ENCODE measurements at regions not wholly inside any gene's neighbourhood (a gene's known extent, or its start where the extent isn't known, plus 50 kb on each side); places are given as distances from the start of the nearest gene placed in this dataset.

DNA sequence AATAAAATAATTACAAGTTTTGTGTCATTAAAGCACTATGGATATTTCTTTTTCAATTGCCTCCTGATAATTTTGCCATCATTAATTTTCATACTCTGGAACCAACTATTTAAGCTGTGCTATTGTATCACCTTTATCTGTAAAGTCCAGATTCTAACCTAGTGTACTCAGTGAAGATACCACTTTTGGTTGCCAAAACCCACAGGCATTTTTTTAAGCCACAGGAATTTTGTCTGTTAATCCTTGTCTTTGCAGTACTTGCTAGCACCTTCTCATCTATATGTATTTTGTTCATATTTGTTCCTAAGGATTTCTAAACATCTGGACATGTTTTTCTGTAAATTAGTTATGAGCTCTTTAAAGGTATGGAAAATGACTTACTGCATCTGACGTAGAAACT lies 481.4 kb upstream of the DAB2 start:
- H3K4me3 ChIP-seq (ENCODE audit: low read length): no peak overlapping the region
- peak; percentile 49 for DNase-seq (ENCODE audit: low read depth)
- TF ChIP-seq, protein P1, sequence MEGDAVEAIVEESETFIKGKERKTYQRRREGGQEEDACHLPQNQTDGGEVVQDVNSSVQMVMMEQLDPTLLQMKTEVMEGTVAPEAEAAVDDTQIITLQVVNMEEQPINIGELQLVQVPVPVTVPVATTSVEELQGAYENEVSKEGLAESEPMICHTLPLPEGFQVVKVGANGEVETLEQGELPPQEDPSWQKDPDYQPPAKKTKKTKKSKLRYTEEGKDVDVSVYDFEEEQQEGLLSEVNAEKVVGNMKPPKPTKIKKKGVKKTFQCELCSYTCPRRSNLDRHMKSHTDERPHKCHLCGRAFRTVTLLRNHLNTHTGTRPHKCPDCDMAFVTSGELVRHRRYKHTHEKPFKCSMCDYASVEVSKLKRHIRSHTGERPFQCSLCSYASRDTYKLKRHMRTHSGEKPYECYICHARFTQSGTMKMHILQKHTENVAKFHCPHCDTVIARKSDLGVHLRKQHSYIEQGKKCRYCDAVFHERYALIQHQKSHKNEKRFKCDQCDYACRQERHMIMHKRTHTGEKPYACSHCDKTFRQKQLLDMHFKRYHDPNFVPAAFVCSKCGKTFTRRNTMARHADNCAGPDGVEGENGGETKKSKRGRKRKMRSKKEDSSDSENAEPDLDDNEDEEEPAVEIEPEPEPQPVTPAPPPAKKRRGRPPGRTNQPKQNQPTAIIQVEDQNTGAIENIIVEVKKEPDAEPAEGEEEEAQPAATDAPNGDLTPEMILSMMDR (conservative IDR thresholded peaks at IDR 0.05; ENCODE audit: low read length): no peak

DNA sequence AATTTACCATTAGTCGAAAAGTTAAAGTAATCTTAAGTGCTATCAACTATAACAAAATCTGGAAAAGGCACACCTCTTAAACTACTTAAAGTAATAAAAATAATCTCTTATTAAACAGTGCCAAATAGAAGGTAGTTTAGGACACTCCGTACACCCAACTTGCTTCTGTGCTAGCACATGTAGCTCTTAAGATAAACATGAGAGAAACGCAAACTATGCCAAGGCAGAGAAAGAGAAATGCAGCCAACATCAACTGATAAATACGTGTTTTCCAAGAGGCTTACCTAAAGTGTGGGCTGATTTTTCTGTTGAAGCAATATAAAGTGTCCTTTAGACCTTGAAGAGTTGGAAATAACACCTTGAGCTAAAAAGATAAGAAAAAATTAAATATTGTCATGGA lies 480.6 kb upstream of the DAB2 start:
- TF ChIP-seq, protein P1 (conservative IDR thresholded peaks at IDR 0.05; ENCODE audit: low read length): no peak
- H3K4me3 ChIP-seq (ENCODE audit: low read length): no peak overlapping the region
- no peak for DNase-seq (ENCODE audit: low read depth)

DNA sequence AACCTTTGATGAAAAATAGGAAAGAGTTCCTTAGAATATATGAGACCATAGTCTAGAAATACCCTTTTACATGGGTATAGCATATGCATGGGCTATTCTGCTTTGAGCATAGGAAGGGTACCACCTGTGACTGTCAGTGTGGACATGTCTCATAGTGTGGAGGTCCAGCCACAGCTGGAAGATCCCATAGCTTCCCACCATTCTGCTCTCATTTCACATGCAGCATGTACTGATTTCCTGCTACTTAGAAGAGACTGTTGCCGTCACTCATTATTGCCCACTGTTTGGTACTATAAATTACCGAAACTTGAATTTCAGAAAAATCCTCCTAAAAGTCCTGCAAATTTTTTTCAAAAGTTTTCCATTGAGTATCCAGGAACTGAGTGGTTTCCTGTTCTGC lies 477.8 kb upstream of the DAB2 start:
- H3K4me3 ChIP-seq (ENCODE audit: low read length): no peak overlapping the region
- TF ChIP-seq, protein P1 (conservative IDR thresholded peaks at IDR 0.05; ENCODE audit: low read length): no peak
- DNase-seq (ENCODE audit: low read depth): no peak

DNA sequence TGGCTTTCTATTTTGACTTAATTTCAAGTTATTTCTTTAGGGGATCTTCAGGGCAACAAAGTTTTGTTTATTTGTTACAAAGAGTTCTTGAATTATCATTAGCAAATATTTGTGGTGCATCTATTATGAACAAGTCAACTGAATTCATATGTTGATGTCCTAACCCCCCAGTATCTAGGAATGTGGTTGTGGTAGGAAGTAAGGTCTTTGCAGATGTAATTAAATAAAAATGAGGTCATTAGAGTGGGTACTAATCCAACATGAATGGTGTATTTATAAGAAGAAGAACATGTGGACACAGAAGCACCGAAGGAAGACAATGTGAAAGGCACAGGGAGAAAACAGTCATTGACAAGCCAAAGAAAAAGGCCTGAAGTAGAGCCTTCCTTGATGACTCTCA lies 474.0 kb upstream of the DAB2 start:
- TF ChIP-seq, protein P1 (conservative IDR thresholded peaks at IDR 0.05; ENCODE audit: low read length): no peak
- peak; percentile 61 for DNase-seq (ENCODE audit: low read depth)
- no peak overlapping the region for H3K4me3 ChIP-seq (ENCODE audit: low read length)

DNA sequence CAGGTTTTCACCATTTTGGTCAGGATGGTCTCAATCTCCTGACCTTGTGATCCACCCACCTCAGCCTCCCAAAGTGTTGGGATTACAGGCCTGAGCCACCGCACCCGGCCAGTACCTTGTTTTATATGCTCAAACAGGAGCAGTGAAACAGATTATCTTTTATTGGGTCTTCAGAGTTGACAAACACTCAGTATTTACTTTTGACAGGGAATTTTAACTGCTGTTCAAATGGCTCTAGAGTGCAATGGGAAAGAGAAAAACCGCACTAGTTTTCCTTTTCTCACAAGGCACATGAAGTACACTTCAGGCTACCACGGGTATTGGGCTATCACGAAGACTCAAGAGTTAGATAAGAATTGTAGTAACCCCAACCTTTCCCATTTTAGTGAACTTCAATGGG lies 471.9 kb upstream of the DAB2 start:
- TF ChIP-seq, protein P1 (conservative IDR thresholded peaks at IDR 0.05; ENCODE audit: low read length): no peak

DNA sequence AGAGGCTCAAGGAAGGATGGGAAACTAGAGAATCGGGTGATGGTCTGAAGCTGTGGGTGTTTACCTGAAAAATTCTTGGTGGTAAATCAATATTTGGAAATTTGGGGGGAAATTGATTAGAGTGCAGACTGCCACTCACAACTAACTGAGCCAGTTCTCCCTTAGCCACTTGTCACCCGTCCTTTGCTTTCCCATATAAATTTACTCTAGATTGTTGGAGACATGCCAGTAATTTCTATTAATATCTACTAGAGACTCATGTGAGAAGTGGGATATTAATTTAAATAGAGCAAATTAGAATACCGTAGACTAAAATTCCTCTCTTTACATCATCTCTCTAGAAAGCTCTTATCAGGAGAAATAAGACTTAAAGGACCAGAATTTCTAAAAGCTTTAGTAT lies 471.3 kb upstream of the DAB2 start:
- no peak for DNase-seq (ENCODE audit: low read depth)
- no peak overlapping the region for H3K4me3 ChIP-seq (ENCODE audit: low read length)
- TF ChIP-seq, protein P1 (conservative IDR thresholded peaks at IDR 0.05; ENCODE audit: low read length): no peak

More for the DNA sequence above, 471.9 kb upstream of the DAB2 start:
- no peak for DNase-seq (ENCODE audit: low read depth)
- H3K4me3 ChIP-seq (ENCODE audit: low read length): no peak overlapping the region

DNA sequence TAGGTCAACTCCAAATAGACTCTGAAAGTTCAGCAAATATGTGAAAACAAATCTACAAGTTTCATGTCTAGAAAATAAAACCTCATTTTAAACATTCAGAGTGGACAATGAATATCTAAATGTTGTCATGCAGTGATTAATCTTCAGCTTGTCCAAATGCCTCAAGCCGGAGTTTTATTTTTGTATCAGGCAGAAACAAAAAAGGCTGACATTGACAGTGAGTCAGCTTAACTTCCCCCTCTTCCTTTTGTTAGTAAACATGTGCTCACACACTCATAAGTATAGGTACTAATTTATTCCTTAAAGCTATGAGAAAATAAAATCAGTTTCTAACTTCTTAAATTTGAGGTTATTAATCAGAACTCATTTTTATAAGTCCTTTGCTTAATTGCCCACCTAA lies 467.9 kb upstream of the DAB2 start:
- TF ChIP-seq, protein P1 (conservative IDR thresholded peaks at IDR 0.05; ENCODE audit: low read length): no peak

More for the DNA sequence above, 467.9 kb upstream of the DAB2 start:
- H3K4me3 ChIP-seq (ENCODE audit: low read length): no peak overlapping the region
- peak; percentile 17 for DNase-seq (ENCODE audit: low read depth)
